Mesenchymal stem cell (in vitro differentiated cells and primary cell): ENCODE measurements at regions not wholly inside any gene's neighbourhood (a gene's known extent, or its start where the extent isn't known, plus 50 kb on each side); places are given as distances from the start of the nearest gene placed in this dataset.

Experiments
- DNase-seq: peaks from one replicate; pipeline ENCODE4 v3.0.0-alpha.2; 2013
- H2AFZ ChIP-seq: one replicate; pipeline ENCODE4 v1.6.1; 2013; ENCODE audit warnings: low read depth, mild to moderate bottlenecking, control low read depth, inconsistent platforms, low read length, moderate library complexity
- H2AK5ac ChIP-seq: 2 replicates; pipeline ENCODE4 v1.6.1; 2013; ENCODE audit warnings: low read length, moderate library complexity, mild to moderate bottlenecking, inconsistent platforms; ENCODE audit not compliant: severe bottlenecking
- H2BK120ac ChIP-seq: one replicate; pipeline ENCODE4 v1.6.1; 2013; ENCODE audit warnings: low read depth, mild to moderate bottlenecking, inconsistent platforms, low read length, moderate library complexity
- H2BK12ac ChIP-seq, 2 experiments: one replicate each; pipeline ENCODE4 v1.6.1; 2013; ENCODE audit warnings: inconsistent platforms in 2 of 2, low read length in 2 of 2, mild to moderate bottlenecking in 2 of 2, moderate library complexity in 2 of 2, control low read depth in 1 of 2
- H2BK15ac ChIP-seq: one replicate; pipeline ENCODE4 v1.6.1; 2013; ENCODE audit warnings: mild to moderate bottlenecking, low read depth, inconsistent platforms; ENCODE audit not compliant: poor library complexity, severe bottlenecking
- H2BK5ac ChIP-seq: 2 replicates; pipeline ENCODE4 v1.6.1; 2013; ENCODE audit warnings: low read depth, mild to moderate bottlenecking, low read length, control low read depth, inconsistent platforms; ENCODE audit not compliant: poor library complexity, severe bottlenecking
- H3K14ac ChIP-seq, 2 experiments: one replicate each; pipeline ENCODE4 v1.6.1; 2013; ENCODE audit warnings: inconsistent platforms in 2 of 2, low read length in 2 of 2, control low read depth in 1 of 2, mild to moderate bottlenecking in 1 of 2, moderate library complexity in 1 of 2
- H3K18ac ChIP-seq, 2 experiments: one replicate each; pipeline ENCODE4 v1.6.1; 2013; ENCODE audit warnings: inconsistent platforms in 2 of 2, low read length in 2 of 2, control low read depth in 1 of 2, low read depth in 1 of 2, mild to moderate bottlenecking in 1 of 2
- H3K23ac ChIP-seq, 2 experiments: one replicate each; pipeline ENCODE4 v1.6.1; 2013; ENCODE audit warnings: inconsistent platforms in 2 of 2, low read length in 2 of 2, mild to moderate bottlenecking in 2 of 2, moderate library complexity in 2 of 2, control low read depth in 1 of 2
- H3K27ac ChIP-seq: 2 replicates; pipeline ENCODE4 v1.5.1; 2013; ENCODE audit warnings: mild to moderate bottlenecking, moderate library complexity, low read length, control low read depth, inconsistent platforms; ENCODE audit not compliant: poor library complexity, severe bottlenecking
- H3K27me3 ChIP-seq, 2 experiments: 2 replicates each; pipeline versions ENCODE4 v1.6.1 to v1.7.0; 2013; ENCODE audit warnings: low read length in 2 of 2, mild to moderate bottlenecking in 2 of 2, moderate library complexity in 2 of 2, control low read depth in 1 of 2, inconsistent platforms in 1 of 2; ENCODE audit not compliant: control insufficient read depth in 1 of 2, insufficient read depth in 1 of 2
- H3K36me3 ChIP-seq, 2 experiments: 2 replicates each; pipeline versions ENCODE4 v1.6.1 to v1.7.0; 2013; ENCODE audit warnings: low read length in 2 of 2, control low read depth in 1 of 2, inconsistent platforms in 1 of 2, low read depth in 1 of 2, mild to moderate bottlenecking in 1 of 2; ENCODE audit not compliant: insufficient read depth in 2 of 2, control insufficient read depth in 1 of 2
- H3K4ac ChIP-seq, 2 experiments: one replicate each; pipeline ENCODE4 v1.6.1; 2013; ENCODE audit warnings: inconsistent platforms in 2 of 2, low read length in 2 of 2, mild to moderate bottlenecking in 2 of 2, moderate library complexity in 2 of 2, control low read depth in 1 of 2, low read depth in 1 of 2
- H3K4me1 ChIP-seq: 2 replicates; pipeline ENCODE4 v1.6.1; 2013; ENCODE audit warnings: low read depth, low read length, control low read depth; ENCODE audit not compliant: control insufficient read depth, insufficient read depth
- H3K4me2 ChIP-seq: 2 replicates; pipeline ENCODE4 v1.6.1; 2013; ENCODE audit warnings: low read length, mild to moderate bottlenecking, inconsistent platforms; ENCODE audit not compliant: poor library complexity, severe bottlenecking
- H3K4me3 ChIP-seq, 2 experiments: 2 replicates each; pipeline versions ENCODE4 v1.5.1 to v1.7.0; 2013; ENCODE audit warnings: low read length in 2 of 2, mild to moderate bottlenecking in 2 of 2, control low read depth in 1 of 2, low read depth in 1 of 2; ENCODE audit not compliant: insufficient read depth in 1 of 2
- H3K79me1 ChIP-seq: replicated peaks from 2 replicates; pipeline ENCODE4 v1.6.1; 2013; ENCODE audit warnings: mild to moderate bottlenecking, control low read depth, low read length, inconsistent platforms; ENCODE audit not compliant: poor library complexity, severe bottlenecking
- H3K9ac ChIP-seq: 2 replicates; pipeline ENCODE4 v1.7.0; 2013; ENCODE audit warnings: mild to moderate bottlenecking, low read length, moderate library complexity
- H3K9me3 ChIP-seq: 2 replicates; pipeline ENCODE4 v1.7.0; 2013; ENCODE audit warnings: mild to moderate bottlenecking, low read length; ENCODE audit not compliant: control insufficient read depth
- H4K8ac ChIP-seq: one replicate; pipeline ENCODE4 v1.6.1; 2013; ENCODE audit warnings: inconsistent platforms, mild to moderate bottlenecking, low read length, moderate library complexity
- H4K91ac ChIP-seq: one replicate; pipeline ENCODE4 v1.6.1; 2013; ENCODE audit warnings: mild to moderate bottlenecking, low read length, inconsistent platforms
- WGBS: methylation state at CpG from one replicate; pipeline ENCODE4 v1.1.7; 2013; ENCODE audit warnings: mixed read lengths; 5-methylcytosine and 5-hydroxymethylcytosine counted together

DNA sequence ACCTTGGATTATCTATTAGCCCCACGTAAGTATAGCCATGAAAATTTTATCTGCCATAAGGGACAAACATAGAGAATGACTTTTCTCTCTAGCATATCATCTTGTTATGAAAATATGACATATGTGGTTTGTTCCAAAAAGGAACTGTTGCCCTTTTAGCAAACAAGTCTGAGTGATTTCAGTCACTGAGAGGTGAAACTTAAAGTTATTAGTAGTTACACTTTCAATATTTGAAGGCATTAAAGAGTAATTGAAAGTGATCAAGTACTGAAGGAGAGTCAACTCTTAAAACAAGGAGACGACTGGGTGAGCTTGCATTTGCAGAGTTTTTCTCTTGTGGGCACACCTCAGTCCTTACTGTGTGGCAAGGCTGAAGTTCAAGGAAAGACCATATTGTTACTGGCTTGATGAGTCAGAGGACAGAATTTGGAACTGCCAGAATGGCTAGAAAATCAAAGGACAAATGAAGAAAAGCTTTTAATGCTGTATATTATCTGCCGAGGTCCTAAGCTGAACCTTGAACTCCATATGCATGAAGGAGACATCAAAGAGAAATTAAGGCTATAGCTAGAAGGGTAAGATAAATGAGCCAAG is 205.1 kb upstream of the EMCN start:
- no peak overlapping the region for H2AK5ac ChIP-seq
- H2BK15ac ChIP-seq: no peak overlapping the region
- DNase-seq: no peak
- no peaks in the 10 kb centered on the region for H3K4me1 ChIP-seq
- H3K27me3 ChIP-seq: no peaks in the 10 kb centered on the region
- H3K9ac ChIP-seq: no peak overlapping the region
- no peak overlapping the region for H2BK120ac ChIP-seq
- no peak overlapping the region for H2BK5ac ChIP-seq
- no peak overlapping the region for H3K18ac ChIP-seq
- H4K91ac ChIP-seq: no peak overlapping the region
- H4K8ac ChIP-seq: no peak overlapping the region
- H2AFZ ChIP-seq: no peak overlapping the region
- H3K4me2 ChIP-seq: no peak overlapping the region
- WGBS: over 99% methylated on average over 2 of the region's 3 CpGs
- H3K79me1 ChIP-seq: no peaks in the 10 kb centered on the region
- H3K4ac ChIP-seq: no peak overlapping the region
- no peak overlapping the region for H3K4me3 ChIP-seq
- H3K9me3 ChIP-seq: no peaks in the 10 kb centered on the region
- no peak overlapping the region for H2BK12ac ChIP-seq
- H3K23ac ChIP-seq: no peak overlapping the region
- H3K27ac ChIP-seq: no peak overlapping the region
- no peak overlapping the region for H3K14ac ChIP-seq
- H3K36me3 ChIP-seq: no peaks in the 10 kb centered on the region

DNA sequence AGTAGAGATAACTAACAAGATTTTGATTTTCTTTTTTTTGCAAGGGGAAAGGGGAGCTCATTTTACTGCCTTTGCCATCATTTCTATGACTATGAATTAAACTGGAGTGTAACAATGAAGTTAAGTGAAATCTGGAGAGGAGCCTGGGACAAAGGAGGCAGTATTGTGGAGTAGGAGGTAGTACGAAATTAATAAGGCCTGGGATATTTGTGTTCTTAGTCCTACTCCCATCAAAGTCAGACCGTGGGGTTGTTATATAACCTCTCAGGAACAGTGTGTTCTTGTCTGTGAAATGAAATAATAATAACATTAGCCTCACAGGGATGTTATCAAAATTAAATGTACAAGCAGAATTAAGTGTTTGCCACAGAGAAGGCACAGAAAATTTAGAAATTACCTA is 204.3 kb upstream of the EMCN start:
- no peak overlapping the region for H3K23ac ChIP-seq
- no peak overlapping the region for H3K4me3 ChIP-seq
- H3K36me3 ChIP-seq: no peaks in the 10 kb centered on the region
- H2BK120ac ChIP-seq: no peak overlapping the region
- WGBS: 100% methylated on average over 1 of the region's 2 CpGs
- no peak overlapping the region for H2BK5ac ChIP-seq
- H3K14ac ChIP-seq: no peak overlapping the region
- no peak overlapping the region for H3K9ac ChIP-seq
- no peak overlapping the region for H3K4me2 ChIP-seq
- no peak overlapping the region for H2AFZ ChIP-seq
- no peaks in the 10 kb centered on the region for H3K79me1 ChIP-seq
- H3K27ac ChIP-seq: no peak overlapping the region
- H4K91ac ChIP-seq: no peak overlapping the region
- no peak overlapping the region for H2AK5ac ChIP-seq
- no peak overlapping the region for H2BK12ac ChIP-seq
- no peaks in the 10 kb centered on the region for H3K4me1 ChIP-seq
- no peak overlapping the region for H3K4ac ChIP-seq
- no peak overlapping the region for H4K8ac ChIP-seq
- no peak for DNase-seq
- no peak overlapping the region for H3K18ac ChIP-seq
- no peaks in the 10 kb centered on the region for H3K9me3 ChIP-seq
- H2BK15ac ChIP-seq: no peak overlapping the region
- no peaks in the 10 kb centered on the region for H3K27me3 ChIP-seq

DNA sequence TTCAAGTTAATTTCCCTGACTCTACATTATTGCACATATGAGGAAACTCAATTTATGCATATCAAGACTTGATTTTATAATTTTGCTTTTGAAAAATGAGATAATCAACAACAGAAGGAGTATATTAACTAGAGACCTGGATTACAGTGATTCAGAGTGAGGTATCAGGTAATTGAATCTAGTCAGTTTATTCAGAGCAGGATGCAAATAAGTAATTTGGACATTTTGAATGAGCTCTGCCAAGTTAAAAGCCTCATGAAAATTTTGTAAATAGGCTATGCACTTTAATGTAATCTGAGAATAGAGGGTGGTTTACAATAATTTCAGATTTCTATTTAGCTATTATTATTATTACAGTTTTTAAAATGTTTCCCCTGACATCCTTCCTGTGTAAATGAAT is 203.7 kb upstream of the EMCN start:
- Histone ChIP-seq H3K27ac (no peak overlapping the region), H2AK5ac (no peak overlapping the region), H3K18ac (no peak overlapping the region), H4K8ac (no peak overlapping the region), H3K9me3 (no peaks in the 10 kb centered on the region), H3K9ac (no peak overlapping the region), H4K91ac (no peak overlapping the region), H3K4me1 (no peaks in the 10 kb centered on the region), H3K27me3 (no peaks in the 10 kb centered on the region), H3K79me1 (no peaks in the 10 kb centered on the region), H3K23ac (no peak overlapping the region), H3K36me3 (no peaks in the 10 kb centered on the region), H2BK15ac (no peak overlapping the region), H3K14ac (no peak overlapping the region), H2BK5ac (no peak overlapping the region), H3K4me3 (no peak overlapping the region), H2AFZ (no peak overlapping the region), H2BK12ac (no peak overlapping the region), H3K4ac (no peak overlapping the region), H2BK120ac (no peak overlapping the region), H3K4me2 (no peak overlapping the region)
- no peak for DNase-seq

DNA sequence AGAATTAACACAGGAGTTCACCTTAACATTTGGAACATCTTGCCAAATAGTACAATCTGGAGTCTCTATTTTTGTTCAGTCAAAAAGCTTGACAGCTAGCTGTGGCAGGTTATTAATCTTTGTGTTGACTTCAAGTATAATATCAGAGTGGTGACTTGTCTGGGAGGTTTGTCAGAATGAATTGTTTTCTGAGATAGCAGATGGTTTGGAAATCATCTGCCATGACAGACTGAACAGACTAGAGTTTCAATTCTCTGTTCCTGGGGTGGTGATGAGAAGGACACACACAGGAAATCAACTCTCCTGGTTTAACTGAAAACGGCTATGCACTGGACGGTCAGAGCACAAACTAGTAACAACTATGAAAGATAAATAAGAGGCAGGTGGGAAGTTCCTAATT is 203.3 kb upstream of the EMCN start:
- no peak overlapping the region for H3K23ac ChIP-seq
- H2BK5ac ChIP-seq: no peak overlapping the region
- H3K27me3 ChIP-seq: no peaks in the 10 kb centered on the region
- no peak overlapping the region for H2BK15ac ChIP-seq
- no peak overlapping the region for H3K9ac ChIP-seq
- H3K36me3 ChIP-seq: no peaks in the 10 kb centered on the region
- H3K4me3 ChIP-seq: no peak overlapping the region
- H3K4me2 ChIP-seq: no peak overlapping the region
- H3K4me1 ChIP-seq: no peaks in the 10 kb centered on the region
- no peaks in the 10 kb centered on the region for H3K9me3 ChIP-seq
- peak overlapping the region in 1 of 2 experiments; percentile 77 for H2BK12ac ChIP-seq
- WGBS: no CpG with 5 or more reads among the region's 2 CpGs
- H2AK5ac ChIP-seq: no peak overlapping the region
- H3K79me1 ChIP-seq: no peaks in the 10 kb centered on the region
- no peak overlapping the region for H3K4ac ChIP-seq
- H4K8ac ChIP-seq: no peak overlapping the region
- no peak for DNase-seq
- H2AFZ ChIP-seq: no peak overlapping the region
- no peak overlapping the region for H3K18ac ChIP-seq
- H3K27ac ChIP-seq: no peak overlapping the region
- H3K14ac ChIP-seq: no peak overlapping the region
- H4K91ac ChIP-seq: no peak overlapping the region
- H2BK120ac ChIP-seq: no peak overlapping the region
